ENCODE measurements at regions not wholly inside any gene's neighbourhood (a gene's known extent, or its start where the extent isn't known, plus 50 kb on each side); places are given as distances from the start of the nearest gene placed in this dataset.

DNA sequence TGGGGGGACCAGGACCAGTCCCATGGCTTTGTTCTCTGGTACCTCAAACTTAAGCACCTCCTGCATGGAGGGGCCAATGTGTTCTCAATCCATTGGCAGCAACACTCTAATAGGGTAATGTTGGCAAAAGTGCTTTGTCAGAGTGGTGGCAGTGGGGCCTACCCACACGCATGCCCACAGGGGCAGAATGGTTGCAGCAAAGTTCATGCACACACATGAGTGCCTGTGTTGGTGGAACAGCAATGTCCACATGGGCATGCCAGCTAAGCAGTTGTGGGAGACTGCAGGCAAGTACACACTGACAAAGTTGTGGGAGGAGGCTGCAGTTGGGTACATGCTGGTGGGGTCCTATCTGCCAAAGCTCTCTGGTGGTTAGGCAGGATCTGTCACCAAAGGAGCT lies 645.2 kb downstream of the ZNF385D start:
- WGBS, 2 donors = 92 to 100% methylated on average over 1 of the region's 1 CpG
- Histone ChIP-seq H3K27me3 (no peaks in the 10 kb centered on the region), H3K9me3 (no peaks in the 10 kb centered on the region), H3K4me1 (no peaks in the 10 kb centered on the region), H3K36me3 (no peaks in the 10 kb centered on the region), H3K27ac (no peak overlapping the region), H3K4me3 (replicated peaks in 1 of 3) (no peak overlapping the region)
- DNase-seq = no peak
- TF ChIP-seq POLR2A (IDR thresholded peaks at IDR 0.05) = no peak
- TF ChIP-seq, protein P1, sequence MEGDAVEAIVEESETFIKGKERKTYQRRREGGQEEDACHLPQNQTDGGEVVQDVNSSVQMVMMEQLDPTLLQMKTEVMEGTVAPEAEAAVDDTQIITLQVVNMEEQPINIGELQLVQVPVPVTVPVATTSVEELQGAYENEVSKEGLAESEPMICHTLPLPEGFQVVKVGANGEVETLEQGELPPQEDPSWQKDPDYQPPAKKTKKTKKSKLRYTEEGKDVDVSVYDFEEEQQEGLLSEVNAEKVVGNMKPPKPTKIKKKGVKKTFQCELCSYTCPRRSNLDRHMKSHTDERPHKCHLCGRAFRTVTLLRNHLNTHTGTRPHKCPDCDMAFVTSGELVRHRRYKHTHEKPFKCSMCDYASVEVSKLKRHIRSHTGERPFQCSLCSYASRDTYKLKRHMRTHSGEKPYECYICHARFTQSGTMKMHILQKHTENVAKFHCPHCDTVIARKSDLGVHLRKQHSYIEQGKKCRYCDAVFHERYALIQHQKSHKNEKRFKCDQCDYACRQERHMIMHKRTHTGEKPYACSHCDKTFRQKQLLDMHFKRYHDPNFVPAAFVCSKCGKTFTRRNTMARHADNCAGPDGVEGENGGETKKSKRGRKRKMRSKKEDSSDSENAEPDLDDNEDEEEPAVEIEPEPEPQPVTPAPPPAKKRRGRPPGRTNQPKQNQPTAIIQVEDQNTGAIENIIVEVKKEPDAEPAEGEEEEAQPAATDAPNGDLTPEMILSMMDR (IDR thresholded peaks at IDR 0.05) = no peak
- intact Hi-C loops (cut with DNase I) = no loop called here

DNA sequence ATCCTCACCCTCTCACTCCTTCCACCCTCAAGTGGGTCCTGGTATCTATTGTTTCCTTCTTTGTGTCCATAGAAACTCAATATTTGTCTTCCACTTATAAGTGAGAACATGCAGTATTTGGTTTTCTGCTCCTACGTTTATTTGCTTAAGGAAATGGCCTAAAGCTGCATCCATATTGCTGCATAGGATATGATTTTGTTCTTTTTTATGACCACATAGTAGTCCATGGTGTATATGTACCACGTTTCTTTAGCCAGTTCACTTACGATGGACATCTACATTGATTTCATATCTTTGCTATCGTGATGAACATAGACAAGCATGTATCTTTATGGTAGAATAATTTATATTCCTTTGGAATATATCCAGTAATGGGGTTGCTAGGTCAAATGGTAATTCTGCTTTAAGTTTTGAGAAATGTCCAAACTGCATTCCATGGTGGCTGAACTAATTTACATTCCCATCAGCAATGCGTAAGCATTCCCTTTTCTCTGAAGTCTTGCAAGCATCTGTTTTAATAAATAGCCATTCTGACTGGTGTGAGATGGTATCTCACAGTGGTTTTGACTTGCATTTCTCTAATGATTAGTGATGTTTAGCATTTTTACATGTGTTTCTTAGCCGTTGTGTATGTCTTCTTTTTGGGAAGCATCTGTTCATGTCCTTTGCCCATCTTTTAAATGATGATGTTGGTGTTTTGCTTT lies 650.2 kb downstream of the ZNF385D start:
- 82 to 89% methylated on average over 6 of the region's 6 CpGs for WGBS, 2 donors
- Histone ChIP-seq H3K4me1 (no peaks in the 10 kb centered on the region), H3K27ac (no peak overlapping the region), H3K9me3 (no peaks in the 10 kb centered on the region), H3K4me3 (replicated peaks in 1 of 3) (no peak overlapping the region), H3K27me3 (no peaks in the 10 kb centered on the region), H3K36me3 (no peaks in the 10 kb centered on the region)
- intact Hi-C loops (cut with DNase I) = no loop called here
- TF ChIP-seq POLR2A (IDR thresholded peaks at IDR 0.05) = no peak
- DNase-seq = no peak

DNA sequence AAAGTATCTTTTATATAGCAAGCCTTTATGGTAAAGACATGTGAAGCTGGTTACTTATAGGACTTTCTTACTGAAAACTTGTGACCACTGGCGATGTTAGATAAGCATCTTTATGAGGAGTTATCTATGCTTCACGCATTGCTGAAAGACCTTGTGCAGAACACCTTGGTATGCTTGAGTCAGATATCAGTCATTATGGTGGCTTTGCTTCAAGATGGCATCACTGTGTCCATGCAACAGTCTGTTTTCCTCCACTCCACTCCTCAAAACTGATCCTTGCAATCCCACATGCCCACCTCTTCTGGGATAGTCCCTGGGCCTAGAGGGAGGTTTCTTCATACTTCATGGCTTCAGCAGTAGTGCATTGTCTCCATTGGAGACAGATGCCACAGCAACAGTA lies 656.3 kb downstream of the ZNF385D start:
- no peak overlapping the region for H3K27ac ChIP-seq
- DNase-seq = no peak
- intact Hi-C loops (cut with DNase I) = no loop called here
- H3K9me3 ChIP-seq = no peaks in the 10 kb centered on the region
- H3K36me3 ChIP-seq = no peaks in the 10 kb centered on the region
- H3K4me3 ChIP-seq (replicated peaks in 1 of 3) = no peak overlapping the region
- WGBS, 2 donors = 98 to 100% methylated on average over 2 of the region's 2 CpGs
- no peaks in the 10 kb centered on the region for H3K4me1 ChIP-seq
- H3K27me3 ChIP-seq = no peaks in the 10 kb centered on the region
- no peak for TF ChIP-seq POLR2A (IDR thresholded peaks at IDR 0.05)
- TF ChIP-seq, protein P1 (IDR thresholded peaks at IDR 0.05) = no peak

DNA sequence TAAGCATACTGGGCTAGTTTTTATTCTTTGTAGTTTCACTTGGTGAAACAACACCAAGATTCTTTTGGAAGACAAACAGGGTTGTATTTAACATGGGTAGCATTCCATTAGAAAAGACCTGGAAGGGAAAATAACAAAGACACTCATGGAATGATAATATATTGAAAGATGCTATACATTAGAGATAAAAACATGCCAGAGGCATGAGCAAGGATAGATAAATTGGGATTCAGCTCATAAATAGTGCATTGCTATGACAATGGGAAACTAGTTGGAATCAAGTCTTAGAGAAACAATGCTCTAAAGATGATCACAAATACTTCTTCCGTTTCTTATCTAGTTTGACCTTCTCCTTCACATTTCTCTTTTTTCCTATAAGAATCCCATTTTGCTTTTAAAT lies 677.4 kb downstream of the ZNF385D start:
- intact Hi-C loops (cut with DNase I) = no loop called here
- Histone ChIP-seq H3K4me1 (no peaks in the 10 kb centered on the region), H3K4me3 (replicated peaks in 1 of 3) (no peak overlapping the region), H3K9me3 (no peaks in the 10 kb centered on the region), H3K27ac (no peak overlapping the region), H3K36me3 (no peaks in the 10 kb centered on the region), H3K27me3 (no peaks in the 10 kb centered on the region)
- DNase-seq = no peak
- WGBS, 2 donors = 86 to 94% methylated on average over 1 of the region's 1 CpG
- TF ChIP-seq, protein P1 (IDR thresholded peaks at IDR 0.05) = no peak
- TF ChIP-seq POLR2A (IDR thresholded peaks at IDR 0.05) = no peak

DNA sequence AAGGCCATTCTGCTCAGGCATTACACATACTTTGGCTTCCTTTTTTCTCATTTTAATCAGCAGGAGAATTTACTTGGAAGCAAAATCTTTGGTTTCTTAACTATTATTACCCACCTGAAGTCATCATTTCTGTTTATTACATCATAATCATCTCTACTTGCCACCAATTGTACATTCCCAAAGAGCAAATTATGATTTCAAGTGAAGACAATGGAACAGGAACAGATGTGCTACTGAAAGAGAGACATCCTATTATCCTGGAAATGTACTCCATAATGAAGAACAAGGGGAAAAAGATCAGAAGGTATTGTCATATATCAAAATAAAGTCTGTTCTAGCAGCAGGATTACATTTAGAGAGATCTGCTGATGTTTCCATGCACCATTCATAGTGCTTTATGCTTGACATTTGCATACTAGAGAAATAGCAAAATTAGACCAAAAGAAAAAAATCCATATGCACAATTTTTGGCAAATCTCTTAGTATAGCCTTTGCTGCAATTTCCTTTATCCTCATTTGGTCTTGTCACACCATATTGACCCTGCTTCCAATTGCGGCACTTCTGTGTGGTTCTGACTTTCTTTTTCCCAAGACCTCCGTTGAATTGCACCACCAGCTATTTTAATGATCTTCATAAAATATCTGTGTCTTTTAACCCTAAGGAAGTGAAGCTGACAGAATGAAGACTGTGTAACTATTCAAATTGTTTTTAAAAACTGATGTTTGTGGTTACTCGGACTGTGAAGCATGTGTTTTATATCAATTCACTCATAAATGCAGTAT lies 683.8 kb downstream of the ZNF385D start:
- no peaks in the 10 kb centered on the region for H3K9me3 ChIP-seq
- no peak overlapping the region for H3K4me3 ChIP-seq (replicated peaks in 1 of 3)
- 59 to 73% methylated on average over 3 of the region's 3 CpGs for WGBS, 2 donors
- no peak overlapping the region for H3K27ac ChIP-seq
- no peaks in the 10 kb centered on the region for H3K36me3 ChIP-seq
- intact Hi-C loops (cut with DNase I) = no loop called here
- no peak for TF ChIP-seq POLR2A (IDR thresholded peaks at IDR 0.05)
- TF ChIP-seq, protein P1 (IDR thresholded peaks at IDR 0.05) = no peak
- H3K4me1 ChIP-seq = no peaks in the 10 kb centered on the region
- no peaks in the 10 kb centered on the region for H3K27me3 ChIP-seq
- no peak for DNase-seq

All from thyroid gland (tissue), 4 donors.